Astrocyte of the cerebellum (primary cell): ENCODE measurements at regions not wholly inside any gene's neighbourhood (a gene's known extent, or its start where the extent isn't known, plus 50 kb on each side); places are given as distances from the start of the nearest gene placed in this dataset.

ENCODE experiments used
- DNase-seq: peaks from one replicate; pipeline ENCODE4 v3.0.0-alpha.2; 2011; ENCODE audit warnings: low read depth
- H3K4me3 ChIP-seq: 2 replicates; pipeline ENCODE4 v1.5.1; 2011; ENCODE audit warnings: mild to moderate bottlenecking, low read depth, low read length, moderate library complexity
- in situ Hi-C: cut with HindIII; loops from 2 replicates; pipeline ENCODE4 v1.10.0; 2017; ENCODE audit warnings: low sequenced_read_pairs
- TF ChIP-seq, protein P1 (sequence below): IDR thresholded peaks from 2 replicates; pipeline ENCODE4 v1.5.1; 2012; ENCODE audit warnings: low read length, low read depth, moderate library complexity, mild to moderate bottlenecking; ENCODE audit errors: missing control alignments

DNA sequence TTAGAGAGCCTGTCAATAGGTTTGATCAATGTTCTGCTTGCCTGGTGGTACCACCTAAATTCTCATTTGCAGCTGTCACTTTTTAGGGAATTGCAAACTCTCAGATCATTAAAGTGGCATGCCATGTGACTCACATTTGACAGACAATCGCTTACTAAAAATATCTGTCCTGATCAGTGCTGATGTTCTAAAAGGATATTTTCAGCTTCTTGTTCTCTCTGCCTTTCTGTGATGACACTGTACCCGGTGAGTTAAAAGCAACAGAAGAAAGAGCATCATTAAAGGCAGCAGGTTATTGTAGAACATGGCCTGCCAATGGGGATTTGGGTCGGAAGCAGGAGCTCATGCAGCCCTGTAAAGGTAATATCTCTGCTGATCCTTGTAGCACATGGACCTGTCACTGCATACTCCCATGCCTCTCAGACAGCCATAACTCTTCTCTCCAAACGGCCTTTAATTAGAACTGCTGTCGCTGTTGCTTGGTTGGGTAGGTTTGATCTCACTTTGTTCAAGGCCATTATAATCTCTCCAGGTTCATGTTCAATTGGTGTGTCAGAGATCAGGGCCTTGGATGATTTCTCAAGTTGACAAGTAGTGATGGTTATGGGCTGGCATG is 441.3 kb upstream of the DEPDC1 start:
- TF ChIP-seq, protein P1, sequence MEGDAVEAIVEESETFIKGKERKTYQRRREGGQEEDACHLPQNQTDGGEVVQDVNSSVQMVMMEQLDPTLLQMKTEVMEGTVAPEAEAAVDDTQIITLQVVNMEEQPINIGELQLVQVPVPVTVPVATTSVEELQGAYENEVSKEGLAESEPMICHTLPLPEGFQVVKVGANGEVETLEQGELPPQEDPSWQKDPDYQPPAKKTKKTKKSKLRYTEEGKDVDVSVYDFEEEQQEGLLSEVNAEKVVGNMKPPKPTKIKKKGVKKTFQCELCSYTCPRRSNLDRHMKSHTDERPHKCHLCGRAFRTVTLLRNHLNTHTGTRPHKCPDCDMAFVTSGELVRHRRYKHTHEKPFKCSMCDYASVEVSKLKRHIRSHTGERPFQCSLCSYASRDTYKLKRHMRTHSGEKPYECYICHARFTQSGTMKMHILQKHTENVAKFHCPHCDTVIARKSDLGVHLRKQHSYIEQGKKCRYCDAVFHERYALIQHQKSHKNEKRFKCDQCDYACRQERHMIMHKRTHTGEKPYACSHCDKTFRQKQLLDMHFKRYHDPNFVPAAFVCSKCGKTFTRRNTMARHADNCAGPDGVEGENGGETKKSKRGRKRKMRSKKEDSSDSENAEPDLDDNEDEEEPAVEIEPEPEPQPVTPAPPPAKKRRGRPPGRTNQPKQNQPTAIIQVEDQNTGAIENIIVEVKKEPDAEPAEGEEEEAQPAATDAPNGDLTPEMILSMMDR, result no peak
- in situ Hi-C loops, result no loop called here
- H3K4me3 ChIP-seq, result no peak overlapping the region
- no peak for DNase-seq

DNA sequence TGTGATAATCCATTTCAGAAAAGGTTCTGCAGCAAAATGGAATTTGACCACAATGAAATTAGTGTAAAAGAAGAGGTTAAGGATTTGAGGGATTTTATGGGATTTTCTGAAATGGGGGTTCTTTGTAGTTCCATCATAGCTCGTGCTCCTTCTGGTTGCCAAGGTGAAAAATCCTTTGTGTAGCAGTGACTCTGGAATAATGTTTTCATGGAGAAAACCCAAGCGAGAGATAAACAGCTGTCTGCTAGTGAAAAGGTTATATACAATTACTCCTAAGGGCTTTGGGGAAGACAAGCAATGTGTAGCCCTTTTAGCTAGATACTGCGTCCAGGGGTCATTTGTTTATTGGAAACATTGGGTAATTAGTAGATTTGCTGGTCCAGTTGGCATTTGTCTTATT is 453.2 kb upstream of the DEPDC1 start:
- no peak for DNase-seq
- no peak overlapping the region for H3K4me3 ChIP-seq
- TF ChIP-seq, protein P1, result no peak
- in situ Hi-C loops, result no loop called here

DNA sequence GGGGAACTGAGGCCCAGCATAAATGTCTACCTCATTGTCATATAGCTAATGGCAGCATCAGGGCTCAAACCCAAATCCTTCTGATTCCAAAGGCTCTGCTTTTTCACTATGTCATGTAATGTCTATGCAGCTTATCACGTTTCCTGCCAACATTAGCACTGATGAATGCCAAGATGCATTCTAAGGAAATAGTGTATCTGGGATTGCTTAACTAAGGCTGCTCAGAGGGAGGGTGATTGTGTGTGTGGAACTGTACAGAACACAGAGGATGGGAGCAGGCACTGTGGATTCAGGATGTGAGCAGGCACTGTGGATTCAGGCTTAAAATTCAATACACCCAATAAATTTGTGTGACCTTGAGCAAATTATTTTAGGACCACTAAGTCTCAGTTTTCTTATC is 456.4 kb upstream of the DEPDC1 start:
- TF ChIP-seq, protein P1, result no peak
- in situ Hi-C loops, result no loop called here
- no peak for DNase-seq
- H3K4me3 ChIP-seq, result no peak overlapping the region

DNA sequence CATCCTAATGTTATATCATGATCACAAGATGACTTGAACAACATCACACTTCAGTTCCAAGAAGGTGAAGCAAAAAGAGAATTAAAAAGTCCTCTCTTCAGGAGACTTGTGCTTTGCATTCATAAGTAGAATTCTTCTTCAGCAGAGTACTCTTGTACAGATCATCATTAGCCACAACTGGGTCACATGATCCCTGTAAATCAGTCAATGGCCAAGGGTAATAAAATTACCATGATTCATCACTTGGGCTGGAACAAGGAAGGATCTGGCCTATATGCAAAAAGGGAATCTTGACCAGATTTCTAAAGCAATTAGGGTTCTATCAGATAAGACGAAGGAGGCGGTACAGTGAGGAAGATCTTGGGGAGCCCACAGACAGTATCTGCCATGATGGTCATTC is 458.0 kb upstream of the DEPDC1 start:
- in situ Hi-C loops, result no loop called here
- H3K4me3 ChIP-seq, result no peak overlapping the region
- TF ChIP-seq, protein P1, result no peak
- DNase-seq, result no peak

DNA sequence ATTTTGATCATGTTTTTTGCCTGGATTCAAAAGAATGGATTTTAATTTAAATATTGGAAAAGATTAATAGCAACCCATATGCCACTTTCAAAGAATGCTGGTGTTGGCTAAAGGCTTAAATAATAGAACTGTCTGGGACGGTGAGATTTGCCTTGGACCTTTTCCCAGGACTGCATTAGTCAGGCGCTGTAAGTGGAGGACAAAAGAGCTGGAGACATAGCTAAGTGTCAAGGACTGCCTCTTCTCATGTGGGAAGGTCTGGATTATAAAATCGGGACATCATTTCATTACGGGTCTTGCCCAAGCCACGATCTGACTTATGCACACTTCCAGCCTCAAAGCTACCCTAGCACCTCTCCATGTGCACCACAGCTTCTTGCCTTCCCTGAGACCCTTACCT is 458.5 kb upstream of the DEPDC1 start:
- H3K4me3 ChIP-seq, result no peak overlapping the region
- TF ChIP-seq, protein P1, result no peak
- in situ Hi-C loops, result no loop called here
- DNase-seq, result peak; percentile 57

DNA sequence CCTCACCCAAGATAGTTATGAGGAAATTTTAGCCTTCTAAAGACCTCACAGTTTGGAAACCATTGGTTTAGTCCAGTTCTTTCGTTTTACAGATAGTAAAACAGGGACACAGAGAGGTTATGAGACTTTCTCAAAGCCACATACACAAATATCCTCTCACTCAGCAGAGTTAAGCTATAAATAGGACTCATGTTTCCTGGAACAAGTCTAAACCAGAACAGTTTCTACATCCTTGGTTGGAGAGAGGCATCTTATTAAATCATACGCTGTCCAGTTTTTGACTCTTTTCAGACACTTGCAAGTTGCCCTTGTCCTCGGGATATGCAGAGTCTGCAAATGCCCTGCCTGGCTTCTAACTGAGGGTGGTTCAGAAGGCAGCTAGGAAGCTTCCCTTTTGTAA is 462.1 kb upstream of the DEPDC1 start:
- TF ChIP-seq, protein P1, result no peak
- in situ Hi-C loops, result no loop called here

More for the DNA sequence above, 462.1 kb upstream of the DEPDC1 start:
- no peak for DNase-seq
- no peak overlapping the region for H3K4me3 ChIP-seq
